LoVo (cell line): ENCODE measurements at regions not wholly inside any gene's neighbourhood (a gene's known extent, or its start where the extent isn't known, plus 50 kb on each side); places are given as distances from the start of the nearest gene placed in this dataset.
"Not testable (repeated sequence)": the region's sequence is repeated elsewhere in the genome, so short reads cannot be mapped to it uniquely, and the experiment has no call there.

Source experiments
- DNase-seq: peaks from one replicate; pipeline ENCODE4 v3.0.0-alpha.2; 2016; ENCODE audit warnings: low spot score

DNA sequence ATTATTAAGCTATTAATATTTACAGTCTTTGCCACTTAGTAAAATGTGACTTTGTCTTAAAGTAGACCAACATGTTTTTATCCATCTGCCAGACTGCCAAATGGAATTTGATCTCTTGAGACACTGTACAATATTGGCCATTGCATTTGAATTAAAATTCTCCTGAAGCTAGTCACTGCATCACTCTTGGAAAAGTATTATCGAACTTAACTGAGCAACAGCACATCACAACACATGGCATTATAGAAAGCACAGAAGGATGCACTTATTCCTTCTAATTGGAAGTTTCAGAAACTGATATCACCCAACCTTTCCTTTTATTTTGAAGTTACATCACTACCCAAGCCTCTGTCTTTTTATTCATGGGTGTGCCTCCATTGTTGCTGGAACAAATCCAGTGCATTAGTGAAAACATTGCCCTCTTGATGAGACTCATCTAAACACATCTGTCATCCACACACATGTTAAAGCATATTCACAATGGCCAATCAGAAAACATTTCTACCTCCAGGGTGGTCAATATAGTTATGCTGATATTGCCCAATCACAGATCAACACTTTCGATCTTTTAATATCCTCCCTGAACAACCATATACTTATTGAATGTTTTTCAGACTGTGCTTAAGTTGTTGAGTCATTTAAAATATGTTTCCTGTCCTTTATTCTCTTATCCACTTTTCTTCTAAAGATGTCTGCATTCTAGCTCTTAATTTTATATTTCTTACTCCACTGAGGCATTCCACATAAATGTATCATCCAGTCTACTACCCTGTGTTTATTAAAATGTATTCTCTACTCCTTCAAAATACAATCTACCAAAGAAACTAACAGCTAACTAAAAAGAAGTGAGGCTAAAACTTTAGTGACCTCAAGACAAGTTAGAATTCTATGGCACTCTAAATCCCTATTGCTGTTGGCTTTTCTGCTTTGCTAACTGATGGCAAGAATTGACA lies 535.0 kb downstream of the RFPL4B start:
- DNase-seq: no peak

DNA sequence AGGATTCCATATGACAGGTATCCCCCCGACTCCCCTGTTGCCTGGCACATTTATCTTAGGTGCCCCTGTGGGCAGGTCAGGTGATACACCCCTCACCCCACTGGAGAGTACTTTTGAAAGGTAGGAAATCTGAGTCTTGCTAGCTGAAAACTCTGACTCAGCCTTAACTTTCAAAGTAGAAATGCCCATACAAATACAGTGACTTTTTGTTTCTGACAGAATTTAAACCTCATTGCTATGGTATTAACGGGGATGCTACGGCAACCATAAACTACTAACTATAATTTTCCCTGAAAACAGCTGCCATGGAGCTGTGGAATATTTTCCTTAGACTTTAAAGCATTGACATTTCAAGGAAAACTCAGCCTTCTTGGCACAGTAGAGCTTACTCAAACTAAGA lies 536.0 kb downstream of the RFPL4B start:
- DNase-seq: no peak

DNA sequence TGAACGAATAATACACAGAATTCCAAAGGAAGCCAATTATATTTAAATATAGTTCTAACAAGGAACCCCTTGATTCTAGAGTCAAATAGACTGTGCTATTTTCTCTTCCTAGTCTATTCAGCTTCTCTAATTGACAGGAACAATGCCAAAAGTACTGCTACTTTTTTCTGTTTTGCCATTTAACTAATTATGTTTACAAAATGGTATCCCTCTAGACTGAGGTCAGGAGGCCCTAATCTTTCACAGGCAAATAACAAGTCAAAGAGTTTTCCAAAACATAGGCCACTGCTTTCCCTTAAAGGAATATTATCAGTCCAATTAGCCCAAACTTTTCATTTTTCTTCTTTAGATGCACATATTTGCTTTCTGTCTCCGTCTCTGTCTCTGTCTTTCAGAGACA lies 539.3 kb downstream of the RFPL4B start:
- no peak for DNase-seq

DNA sequence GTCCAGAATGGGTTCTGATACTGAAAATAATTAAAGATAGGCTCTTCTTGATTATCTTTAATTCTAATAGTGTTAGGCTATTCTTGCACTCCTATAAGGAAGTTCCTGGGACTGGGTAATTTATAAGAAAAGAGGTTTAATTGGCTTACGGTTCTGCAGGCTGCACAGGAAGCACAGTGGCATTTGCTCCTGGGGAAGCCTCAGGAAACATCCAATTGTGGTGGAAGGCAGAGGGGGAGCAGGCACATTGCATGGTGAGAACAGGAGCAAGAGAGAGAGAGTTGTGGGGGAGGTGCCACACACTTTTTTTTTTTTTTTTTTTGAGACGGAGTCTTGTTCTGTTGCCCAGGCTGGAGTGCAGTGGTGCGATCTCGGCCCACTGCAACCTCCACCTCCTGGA lies 540.3 kb downstream of the RFPL4B start:
- not testable (repeated sequence) for DNase-seq

DNA sequence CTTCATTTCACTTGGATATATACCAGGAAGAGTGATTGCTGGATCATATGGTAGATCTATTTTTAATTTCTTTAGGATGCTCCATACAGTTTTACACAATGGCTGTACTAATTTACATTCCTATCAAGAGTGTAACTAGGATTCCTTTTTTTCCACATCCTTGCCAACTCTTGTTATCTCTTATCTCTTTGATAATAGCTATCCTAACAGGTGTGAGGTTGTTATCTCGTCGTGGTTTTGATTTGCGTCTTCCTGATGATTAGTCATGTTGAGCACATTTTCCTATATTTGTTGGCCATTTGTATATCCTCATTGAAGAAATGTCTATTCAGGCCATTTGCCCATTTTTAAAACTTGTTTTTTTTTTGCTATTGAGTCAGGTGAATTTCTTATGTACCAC lies 552.4 kb downstream of the RFPL4B start:
- peak; percentile 37 for DNase-seq

DNA sequence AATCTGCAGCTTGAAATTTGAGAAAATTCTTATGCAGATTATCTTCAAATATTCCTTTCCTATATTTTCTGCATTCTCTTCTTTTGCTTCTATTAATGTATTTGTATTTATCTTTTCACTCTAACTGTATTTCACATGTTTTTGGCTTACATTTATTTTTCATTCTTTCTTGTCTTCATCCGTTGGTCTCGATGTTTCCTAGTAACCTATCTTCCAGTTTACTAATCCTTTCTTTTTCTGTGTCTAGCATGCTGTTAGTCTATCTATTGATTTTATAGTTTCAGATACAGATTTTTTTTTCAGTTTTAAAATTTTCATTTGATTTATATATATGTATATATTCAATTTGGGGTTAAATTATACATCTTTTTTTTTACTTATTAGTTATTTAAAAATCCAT lies 556.2 kb downstream of the RFPL4B start:
- no peak for DNase-seq

DNA sequence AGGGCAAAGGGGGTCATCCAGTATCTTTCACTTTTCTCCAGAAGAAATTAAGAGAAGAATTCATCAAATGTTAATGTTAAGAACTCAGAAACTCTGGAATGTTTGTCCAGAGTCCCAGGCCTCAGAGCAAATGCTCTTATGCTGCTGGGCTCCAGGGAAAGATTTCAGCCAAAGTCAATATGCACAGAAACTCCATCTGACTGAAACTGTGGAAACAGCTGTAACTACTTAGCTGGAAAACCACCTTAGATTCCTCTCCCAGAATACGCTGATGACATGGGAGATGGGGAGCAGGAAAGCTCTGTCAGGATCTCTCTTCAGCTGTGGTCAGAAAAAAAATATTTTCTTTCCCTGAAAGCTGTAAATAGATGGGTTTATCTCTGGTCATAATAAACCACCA lies 559.6 kb downstream of the RFPL4B start:
- DNase-seq: no peak

DNA sequence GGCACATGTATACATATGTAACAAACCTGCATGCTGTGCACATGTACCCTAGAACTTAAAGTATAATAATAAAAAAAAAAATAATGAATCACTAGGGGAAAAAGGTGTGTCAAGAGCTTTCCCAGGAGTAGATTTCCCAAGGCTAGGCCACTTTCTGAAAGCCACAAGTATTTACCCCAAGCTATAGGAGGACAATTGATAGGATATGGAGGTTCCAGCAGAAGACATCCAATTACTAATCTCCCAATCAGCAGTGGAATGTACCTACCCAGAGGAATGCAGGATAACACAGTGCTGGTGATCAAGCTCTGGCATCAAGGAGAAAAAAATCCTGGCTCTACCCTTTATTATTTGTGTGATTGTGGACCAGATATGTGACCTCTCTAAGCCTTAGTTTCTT lies 562.7 kb downstream of the RFPL4B start:
- DNase-seq: no peak

DNA sequence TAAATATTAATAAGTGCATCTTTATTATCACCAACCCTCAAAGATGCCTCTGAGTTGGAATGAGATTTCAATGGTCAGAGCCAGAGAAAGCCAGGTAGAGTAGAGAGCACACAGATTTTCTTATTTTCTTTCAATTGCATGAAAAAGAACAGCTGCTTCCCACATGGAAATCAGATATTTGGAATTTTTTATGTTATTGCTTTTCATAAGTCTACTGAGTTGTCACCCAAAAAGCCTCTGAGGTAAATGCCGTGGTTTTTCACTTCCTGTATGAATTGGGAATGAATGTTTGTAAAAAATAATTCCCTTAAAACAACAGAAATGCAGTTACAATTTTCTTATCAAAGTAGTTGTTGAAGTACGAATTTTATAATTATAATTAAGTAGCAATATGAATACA lies 563.1 kb downstream of the RFPL4B start:
- DNase-seq: no peak

DNA sequence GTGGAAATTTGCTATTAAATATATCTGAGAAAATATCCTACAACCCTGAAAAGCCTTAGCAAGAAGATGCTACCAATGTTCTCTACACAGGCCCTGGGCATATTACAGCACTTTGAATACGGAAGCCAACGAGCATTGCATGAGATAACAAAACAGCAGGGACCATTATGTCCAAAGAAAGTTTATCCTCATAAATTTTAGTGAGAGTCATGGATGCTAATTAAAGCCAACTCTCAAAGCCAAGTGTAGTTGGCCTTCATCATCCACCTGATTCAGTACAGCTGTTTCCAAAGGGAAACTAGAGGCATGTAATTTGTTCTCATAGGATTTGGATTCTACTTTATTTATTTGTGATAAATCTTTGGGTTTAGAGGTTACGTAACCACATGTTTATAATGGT lies 564.8 kb downstream of the RFPL4B start:
- DNase-seq: no peak

DNA sequence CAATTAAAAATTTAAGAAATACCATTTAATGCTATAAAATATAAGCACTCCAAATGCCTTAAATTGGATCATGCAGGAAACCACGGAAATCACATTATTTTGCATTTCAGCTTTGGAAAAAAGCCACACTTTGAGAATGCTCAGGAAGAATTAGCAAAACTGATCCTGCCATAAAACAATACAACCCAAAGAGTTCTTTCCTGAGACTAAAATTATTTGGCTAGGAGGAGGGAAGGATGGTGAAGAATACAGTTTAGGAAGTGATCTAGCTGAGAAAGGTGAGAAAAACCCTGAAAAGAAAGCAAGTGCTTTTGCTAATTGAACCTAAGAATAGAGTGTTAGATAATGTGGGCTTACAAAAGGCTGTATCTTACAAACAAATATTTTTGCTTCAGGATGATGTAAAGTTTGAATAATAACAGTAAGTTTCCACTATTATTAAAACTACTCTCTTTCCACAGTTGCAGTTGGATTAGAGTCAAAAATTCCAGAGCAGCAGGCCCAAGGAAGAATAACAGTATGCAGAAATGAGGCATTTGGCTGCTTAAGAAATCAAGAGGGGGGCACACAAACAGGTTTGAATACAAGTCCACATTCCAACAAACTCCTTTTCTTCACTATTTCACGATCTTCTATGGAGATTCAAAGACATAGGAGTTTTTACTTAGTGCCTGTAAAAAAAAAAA lies 565.4 kb downstream of the RFPL4B start:
- no peak for DNase-seq

DNA sequence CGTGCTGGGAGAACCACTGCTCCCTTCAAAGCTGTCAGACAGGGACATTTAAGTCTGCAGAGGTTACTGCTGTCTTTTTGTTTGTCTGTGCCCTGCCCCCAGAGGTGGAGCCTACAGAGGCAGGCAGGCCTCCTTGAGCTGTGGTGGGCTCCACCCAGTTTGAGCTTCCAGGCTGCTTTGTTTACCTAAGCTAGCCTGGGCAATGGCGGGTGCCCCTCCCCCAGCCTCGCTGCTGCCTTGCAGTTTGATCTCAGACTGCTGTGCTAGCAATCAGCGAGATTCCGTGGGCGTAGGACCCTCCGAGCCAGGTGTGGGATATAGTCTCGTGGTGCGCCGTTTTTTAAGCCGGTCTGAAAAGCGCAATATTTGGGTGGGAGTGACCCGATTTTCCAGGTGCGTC lies 572.6 kb downstream of the RFPL4B start:
- DNase-seq: not testable (repeated sequence)

DNA sequence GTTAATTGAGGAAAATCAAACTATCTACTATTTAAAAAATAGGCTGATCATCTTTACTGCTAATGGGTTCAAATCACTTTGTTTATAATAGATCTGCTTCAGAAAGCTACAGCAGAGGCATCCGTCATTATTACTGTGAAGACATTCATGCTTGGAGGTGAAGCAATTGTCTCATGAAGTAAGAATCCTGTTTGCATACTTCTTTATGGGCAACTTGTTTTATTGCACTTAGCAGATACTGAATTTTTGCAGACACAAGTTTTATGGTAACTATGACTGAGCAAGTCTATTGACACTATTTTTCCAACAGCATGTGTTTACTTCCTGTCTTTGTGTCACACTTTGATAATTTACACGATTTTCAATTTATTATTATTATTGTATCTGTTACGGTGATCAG lies 573.9 kb downstream of the RFPL4B start:
- no peak for DNase-seq

DNA sequence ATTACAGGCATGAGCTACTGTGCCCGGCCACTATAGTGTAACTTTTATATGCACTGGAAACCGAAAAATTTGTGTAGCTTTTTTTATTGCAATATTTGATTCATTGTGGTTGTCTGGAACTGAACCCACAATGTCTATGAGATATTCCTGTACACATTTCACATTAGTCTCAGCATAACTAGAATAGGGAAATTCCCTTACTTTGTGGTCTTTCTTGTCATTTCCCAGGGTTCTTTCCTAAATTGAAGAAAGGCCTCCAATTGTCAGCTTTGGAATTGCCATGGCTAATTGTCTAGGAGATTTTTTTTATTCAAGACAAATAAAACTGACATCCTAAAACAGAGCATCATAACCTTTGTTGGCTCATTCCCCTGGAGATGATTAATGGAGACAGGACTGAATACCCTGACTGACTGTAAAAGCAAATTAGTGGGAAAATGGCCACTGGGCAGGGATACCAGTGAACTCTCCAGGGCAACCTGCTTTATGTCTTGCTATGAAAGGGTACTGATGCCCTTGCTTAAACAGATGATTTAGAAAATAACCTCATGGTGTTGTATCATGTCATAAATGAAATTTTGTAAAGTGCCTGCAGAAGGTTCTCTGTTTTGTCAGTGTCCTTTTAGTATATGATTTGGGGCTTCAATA lies 576.9 kb downstream of the RFPL4B start:
- DNase-seq: no peak

DNA sequence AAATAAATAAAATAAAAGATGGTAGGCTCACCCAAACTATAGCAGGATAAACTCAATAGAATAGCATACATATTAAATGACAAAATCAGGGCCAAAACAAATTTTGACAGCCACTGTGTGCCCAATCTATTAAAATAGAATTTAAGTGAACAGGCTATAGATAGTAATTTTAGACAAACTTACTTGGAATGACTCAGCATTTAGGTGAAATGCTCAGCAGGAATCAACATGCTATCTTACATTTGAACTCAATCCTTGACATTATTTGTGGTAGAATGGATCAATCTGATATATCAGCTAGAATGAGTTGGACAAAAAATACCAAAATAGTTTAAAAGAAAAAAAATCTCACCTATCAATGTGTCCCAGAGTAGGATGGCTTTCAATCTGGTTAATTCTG lies 578.6 kb downstream of the RFPL4B start:
- DNase-seq: no peak

DNA sequence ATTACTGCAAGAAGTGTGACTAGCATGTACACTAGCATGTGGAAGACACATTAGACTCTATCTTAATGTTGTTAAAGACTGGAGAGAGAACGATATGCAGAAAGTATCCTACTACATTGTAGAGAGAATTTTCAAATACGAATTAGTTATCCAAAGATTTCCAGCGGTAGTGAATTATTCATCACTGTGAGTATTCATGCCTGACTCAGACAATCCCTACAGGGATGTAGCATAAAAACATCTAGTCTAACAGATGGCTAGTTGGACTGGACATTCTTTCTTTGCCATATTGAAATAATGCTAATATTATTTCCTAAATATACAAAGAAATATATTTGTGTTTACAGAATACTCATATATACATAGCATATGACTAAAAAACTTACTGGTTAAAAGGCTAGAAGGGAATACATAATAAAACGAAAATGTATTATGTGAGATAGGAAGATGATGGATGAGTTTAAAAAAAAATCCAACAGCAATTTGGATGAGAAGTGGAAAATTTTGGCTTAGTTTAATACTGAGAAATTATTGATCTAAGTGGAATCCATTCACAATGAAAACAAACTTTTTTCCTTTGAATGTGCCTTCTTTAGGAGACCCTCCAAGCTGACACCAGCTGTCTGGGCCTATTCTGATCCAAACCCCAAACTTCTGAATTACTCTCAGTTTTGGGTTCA lies 580.7 kb downstream of the RFPL4B start:
- no peak for DNase-seq

DNA sequence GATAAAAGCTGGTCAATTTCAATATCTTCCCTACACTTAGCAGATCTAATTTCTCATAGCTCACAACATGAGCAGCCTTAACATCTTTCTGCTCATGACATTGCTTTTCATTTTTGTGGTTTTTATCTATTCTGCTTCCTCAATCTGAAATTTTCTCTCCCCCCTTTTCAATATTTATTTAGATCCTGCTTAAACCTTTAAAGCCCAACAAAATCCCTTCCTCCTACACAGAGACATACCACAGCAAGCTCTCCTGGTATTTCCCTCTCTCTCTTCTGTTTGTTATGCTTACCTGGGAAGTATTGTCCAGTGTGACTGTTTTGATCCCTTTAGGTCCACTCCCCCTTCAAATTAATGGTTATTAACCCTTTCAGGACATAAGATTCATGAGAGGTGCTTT lies 582.5 kb downstream of the RFPL4B start:
- no peak for DNase-seq

DNA sequence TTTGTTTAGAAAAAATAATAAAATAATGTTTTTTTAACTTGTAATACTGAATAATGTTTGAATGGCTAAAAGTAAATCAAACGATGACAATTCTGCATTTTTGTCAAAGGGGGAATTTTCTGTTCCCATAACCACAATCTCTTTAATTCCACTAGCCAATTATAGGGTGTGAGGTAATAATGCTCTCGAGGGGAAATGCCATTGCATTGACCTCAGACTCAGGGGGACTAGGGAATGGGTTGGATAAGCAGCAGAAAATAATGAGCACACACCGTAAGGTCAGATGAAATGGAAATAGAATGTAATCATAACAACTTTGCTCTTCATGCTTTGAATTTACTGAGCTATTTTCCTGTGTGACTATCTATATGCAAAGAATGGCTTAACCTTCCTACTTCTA lies 584.7 kb downstream of the RFPL4B start:
- DNase-seq: no peak

DNA sequence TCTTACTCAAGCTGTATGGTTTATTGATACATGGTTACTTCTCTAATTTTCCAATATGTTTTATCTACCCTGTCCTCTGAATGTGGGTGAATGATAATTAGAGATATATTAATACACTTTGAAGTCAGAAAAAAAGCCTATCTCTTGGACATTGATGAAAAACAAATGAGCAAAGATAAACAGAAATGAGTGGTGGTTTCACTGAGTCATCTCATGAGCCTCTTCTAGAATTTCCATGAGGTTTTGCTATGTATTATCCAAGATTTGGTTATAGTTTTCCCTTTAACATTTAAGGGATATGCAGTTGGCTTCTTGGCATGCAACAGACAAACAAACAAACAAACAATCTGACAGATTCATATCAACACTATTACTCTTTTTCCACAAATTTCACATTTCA lies 586.8 kb downstream of the RFPL4B start:
- no peak for DNase-seq

DNA sequence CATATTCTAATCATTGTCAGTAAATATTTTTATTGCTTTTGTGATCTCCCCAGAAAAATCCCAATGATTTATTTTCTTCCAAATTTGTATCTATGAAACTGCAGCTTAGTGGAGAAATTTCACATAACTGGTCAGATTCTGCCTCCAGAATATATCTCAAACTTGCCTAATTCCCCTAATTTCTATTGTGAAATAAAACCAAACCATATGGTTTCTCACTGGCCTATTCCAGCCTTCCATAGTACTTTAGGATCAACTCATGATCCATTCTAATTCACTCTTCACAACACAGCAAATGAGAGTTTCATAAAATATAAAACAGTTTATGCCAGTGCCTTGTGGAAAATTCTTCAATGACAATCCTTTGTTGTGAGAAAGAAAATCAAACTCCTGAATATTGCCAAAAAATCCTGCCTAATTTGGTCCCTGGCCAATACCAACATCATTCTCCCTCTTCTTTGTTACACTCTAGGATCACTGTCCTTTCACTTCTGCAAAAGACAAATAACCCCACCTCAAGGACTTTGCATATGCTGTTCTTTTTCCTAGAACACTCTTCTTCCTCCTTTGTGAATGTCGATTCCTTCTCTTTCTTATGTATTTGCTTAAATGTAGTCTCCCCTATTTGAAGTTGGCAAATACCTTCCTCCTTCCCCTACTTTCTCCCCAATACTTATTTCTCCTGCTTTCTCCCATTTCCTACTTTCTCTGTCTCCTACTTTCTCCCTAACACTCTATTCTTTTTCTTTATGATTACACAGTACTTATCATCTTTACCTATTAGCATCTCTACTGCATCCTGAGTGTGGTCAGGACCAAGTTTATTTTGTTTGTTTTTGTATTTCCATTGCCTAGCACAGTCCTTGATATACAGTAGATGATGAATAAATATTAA lies 587.5 kb downstream of the RFPL4B start:
- no peak for DNase-seq

DNA sequence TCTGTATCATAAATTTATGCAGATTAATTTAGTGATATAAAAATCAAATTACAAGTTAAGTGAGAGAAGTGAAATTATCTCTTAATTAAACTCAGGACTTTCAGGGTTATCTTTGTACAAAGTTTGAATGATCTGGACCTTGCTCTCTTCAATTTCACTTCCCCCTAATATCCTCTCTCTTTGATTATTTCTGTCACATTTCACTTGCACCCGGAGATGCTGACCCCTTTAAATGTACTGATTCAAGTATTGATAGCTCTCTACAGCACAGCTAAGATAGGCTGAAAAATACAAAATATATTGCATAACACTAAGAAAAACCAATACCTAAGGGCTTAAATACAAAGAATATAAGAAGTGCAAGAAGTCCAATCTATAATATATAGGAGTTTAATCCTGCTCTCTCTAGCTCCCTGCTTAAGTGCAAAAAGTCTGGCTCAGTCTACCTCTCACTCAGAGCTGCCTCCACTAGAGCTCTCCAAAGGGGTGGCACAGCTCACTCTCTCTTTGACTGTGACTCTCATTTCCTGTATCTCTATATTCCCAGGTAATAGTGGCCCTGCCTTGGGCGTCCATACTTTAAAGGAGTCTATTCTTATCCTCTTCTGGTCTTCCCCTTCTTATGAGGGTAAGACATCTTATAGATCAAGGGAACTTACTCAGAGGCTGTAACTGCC lies 588.4 kb downstream of the RFPL4B start:
- no peak for DNase-seq
